GM12864 (cell line): ENCODE measurements at regions not wholly inside any gene's neighbourhood (a gene's known extent, or its start where the extent isn't known, plus 50 kb on each side); places are given as distances from the start of the nearest gene placed in this dataset.

ENCODE experiments used
- DNase-seq: peaks from one replicate; pipeline ENCODE4 v3.0.0-alpha.2; 2011; ENCODE audit warnings: low read depth
- H3K4me3 ChIP-seq: 2 replicates; pipeline ENCODE4 v1.5.1; 2011; ENCODE audit warnings: mild to moderate bottlenecking, low read depth, low read length, control low read depth
- CTCF ChIP-seq: IDR thresholded peaks from 2 replicates; pipeline ENCODE4 v1.5.1; 2011; ENCODE audit warnings: low read depth, mild to moderate bottlenecking, moderate library complexity, low read length, control low read depth, inconsistent platforms; ENCODE audit errors: missing control alignments

DNA sequence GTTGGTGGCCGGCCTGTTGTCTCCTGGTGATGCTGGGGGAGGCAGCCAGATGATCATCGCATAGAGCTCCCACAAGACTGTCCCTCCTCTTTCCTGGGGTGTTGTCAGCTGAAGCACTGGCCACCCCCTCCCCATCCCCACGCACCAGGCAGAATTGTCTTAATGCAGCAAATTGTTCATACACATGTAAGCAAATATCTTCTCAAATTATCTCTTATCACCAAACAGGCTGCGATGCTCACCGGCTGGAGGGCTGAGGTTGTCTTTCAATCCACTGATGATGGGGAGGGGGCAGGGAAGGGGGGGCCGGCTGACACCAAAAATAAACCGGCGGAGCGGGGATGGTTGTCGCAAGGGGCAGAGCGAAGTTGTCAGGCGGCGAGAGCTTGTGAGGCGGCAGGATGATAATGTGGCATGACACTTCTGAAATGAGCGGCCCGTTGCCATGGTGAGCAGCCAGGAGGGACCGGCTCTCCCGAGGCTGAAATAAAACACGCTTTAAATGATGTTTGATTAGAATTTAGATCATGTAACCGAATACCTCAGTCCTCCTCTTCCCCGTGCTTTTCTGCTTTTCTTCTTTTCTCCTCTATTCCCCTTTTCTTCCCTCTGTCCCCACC lies 59.8 kb downstream of the MRM1 start:
- DNase-seq, result no peak
- no peak for TF ChIP-seq CTCF
- H3K4me3 ChIP-seq, result no peak overlapping the region

DNA sequence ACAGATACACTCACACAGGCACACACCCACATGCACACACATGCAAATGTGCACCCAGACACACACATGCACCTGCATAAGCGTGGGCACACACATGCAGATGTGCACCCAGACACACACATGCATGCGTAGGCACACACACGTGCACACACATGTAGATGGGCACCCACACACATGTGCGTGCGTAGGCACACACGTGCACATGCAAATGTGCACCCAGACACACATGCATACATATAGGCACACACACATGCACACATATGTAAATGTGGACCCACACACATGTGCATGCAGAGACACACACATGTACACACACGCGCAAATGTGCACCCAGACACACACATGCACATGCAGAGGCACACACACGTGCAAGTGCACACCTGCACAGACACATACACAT lies 60.3 kb downstream of the MRM1 start:
- no peak for TF ChIP-seq CTCF
- H3K4me3 ChIP-seq, result no peak overlapping the region
- DNase-seq, result no peak

DNA sequence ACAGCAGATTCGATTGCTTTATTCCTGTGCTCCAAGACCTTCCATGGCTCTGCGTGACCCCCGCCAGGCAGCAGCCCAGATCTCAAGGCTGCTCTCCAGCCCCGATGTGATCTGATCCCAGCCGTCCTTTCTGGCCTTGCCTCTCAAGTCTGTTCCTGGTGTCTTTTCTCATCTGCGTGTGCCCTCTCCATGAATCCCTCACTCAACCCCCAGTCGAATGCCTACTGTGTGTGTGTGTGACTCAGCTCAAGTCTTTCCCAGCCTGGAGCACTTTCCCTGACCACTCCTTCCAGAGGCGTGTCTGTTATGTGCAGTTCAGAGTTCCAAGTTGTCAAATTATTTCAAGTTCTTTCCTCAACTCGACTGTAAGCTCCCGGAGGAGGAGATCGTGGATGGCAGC lies 64.0 kb downstream of the MRM1 start:
- no peak for TF ChIP-seq CTCF
- no peak overlapping the region for H3K4me3 ChIP-seq
- DNase-seq, result no peak

DNA sequence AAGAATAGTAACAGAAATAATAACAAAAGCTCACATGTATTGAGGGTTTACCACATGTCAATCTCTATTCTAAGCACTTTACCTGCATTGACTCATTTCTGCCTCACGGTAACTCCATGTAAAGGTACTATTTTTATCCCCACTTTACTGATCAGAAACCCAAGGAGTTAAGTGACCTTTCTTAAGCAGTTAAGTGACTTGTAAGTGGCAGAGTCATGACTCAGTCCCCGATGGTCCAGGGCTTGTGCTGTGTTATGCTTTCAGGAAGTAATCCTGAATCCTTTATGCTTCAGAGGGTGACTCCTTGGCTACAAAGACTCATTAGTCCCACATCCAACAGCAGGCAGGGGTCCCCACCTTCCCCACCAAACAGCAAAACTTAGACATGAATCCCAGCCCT lies 66.5 kb downstream of the MRM1 start:
- H3K4me3 ChIP-seq, result no peak overlapping the region
- TF ChIP-seq CTCF, result no peak
- no peak for DNase-seq

DNA sequence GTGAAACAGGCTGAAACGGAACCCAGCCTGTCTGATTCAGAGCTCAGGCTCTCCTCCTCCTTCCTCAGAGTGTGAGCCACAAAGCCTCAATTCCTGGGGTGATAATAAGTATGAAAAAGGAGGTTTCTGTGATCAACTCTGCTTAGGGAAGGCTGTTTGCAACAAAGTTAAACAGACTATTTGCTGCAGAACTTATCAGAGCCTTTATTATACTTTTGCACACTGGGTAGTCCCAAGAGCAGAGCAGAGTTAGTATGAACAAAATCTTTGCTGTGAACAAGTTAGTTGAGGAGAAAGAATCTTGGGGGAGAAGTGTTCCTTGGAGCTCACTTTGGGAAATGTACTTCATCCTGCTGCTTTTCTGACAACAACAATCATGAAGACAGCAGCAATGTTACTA lies 67.4 kb downstream of the MRM1 start:
- TF ChIP-seq CTCF, result no peak
- no peak for DNase-seq
- no peak overlapping the region for H3K4me3 ChIP-seq

GRCh38 chr17:36671144-36671543 lies 69.8 kb downstream of the MRM1 start:
- DNase-seq, result no peak
- TF ChIP-seq CTCF, result no peak
- no peak overlapping the region for H3K4me3 ChIP-seq

- no peak for TF ChIP-seq CTCF
- DNase-seq, result no peak
- H3K4me3 ChIP-seq, result no peak overlapping the region
Measured at GRCh38 chr17:36672403-36672918, 71.1 kb downstream of the MRM1 start.
